B cell (primary cell): ENCODE measurements at regions not wholly inside any gene's neighbourhood (a gene's known extent, or its start where the extent isn't known, plus 50 kb on each side); places are given as distances from the start of the nearest gene placed in this dataset.

Experiments
- CTCF ChIP-seq: fragments of 200-600 bp; IDR thresholded peaks from one replicate; pipeline ENCODE4 v1.8.0; 2022; ENCODE audit warnings: antibody characterized with exemption, mild to moderate bottlenecking
- EZH2 ChIP-seq: IDR thresholded peaks from 2 replicates; pipeline ENCODE4 v1.6.1; 2012; ENCODE audit warnings: borderline replicate concordance, low read depth, mild to moderate bottlenecking, moderate library complexity, low read length; ENCODE audit not compliant: insufficient read depth, poor library complexity, severe bottlenecking

DNA sequence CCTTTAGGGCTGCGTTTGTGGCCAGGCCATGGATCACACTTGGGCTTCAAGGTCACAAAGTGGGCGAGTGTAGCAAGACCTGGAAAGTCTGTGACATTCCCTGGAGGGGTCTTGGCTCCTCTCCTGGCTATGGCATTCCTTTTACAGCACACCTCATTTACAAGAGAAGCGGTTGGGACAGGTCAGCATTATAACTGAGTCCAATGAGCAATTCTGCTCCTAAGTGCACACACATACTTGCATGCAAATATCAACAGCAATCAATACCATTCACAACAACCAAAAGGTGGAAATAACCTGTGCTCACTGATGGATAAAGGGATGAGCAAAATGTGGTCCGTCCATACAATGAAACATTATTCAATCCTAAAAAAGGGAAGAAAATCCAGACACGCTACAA, 298.2 kb downstream of the CTTN start:
- TF ChIP-seq CTCF = no peak
- no peak for TF ChIP-seq EZH2
